ENCODE measurements at regions not wholly inside any gene's neighbourhood (a gene's known extent, or its start where the extent isn't known, plus 50 kb on each side); places are given as distances from the start of the nearest gene placed in this dataset.
"Not testable (repeated sequence)": the region's sequence is repeated elsewhere in the genome, so short reads cannot be mapped to it uniquely, and the experiment has no call there.

GRCh38 chr21:27321791-27322190 is 354.9 kb upstream of the ADAMTS5 start:
- no peak for DNase-seq (ENCODE audit: low read depth in 2 of 2)

GRCh38 chr21:27320868-27321267 is 354.0 kb upstream of the ADAMTS5 start:
- no peak for DNase-seq (ENCODE audit: low read depth in 2 of 2)

GRCh38 chr21:27317601-27318000 is 350.7 kb upstream of the ADAMTS5 start:
- DNase-seq (ENCODE audit: low read depth in 2 of 2): not testable (repeated sequence)

- no peak for DNase-seq (ENCODE audit: low read depth in 2 of 2)
Measured at GRCh38 chr21:27315373-27315772, 348.5 kb upstream of the ADAMTS5 start.

- no peak for DNase-seq (ENCODE audit: low read depth in 2 of 2)
Measured at GRCh38 chr21:27314131-27314530, 347.2 kb upstream of the ADAMTS5 start.

GRCh38 chr21:27306791-27307775 is 340.2 kb upstream of the ADAMTS5 start:
- DNase-seq (ENCODE audit: low read depth in 2 of 2): no peak

- DNase-seq (ENCODE audit: low read depth in 2 of 2): no peak
Measured at GRCh38 chr21:27306206-27306605, 339.3 kb upstream of the ADAMTS5 start.

- DNase-seq (ENCODE audit: low read depth in 2 of 2): no peak
Measured at GRCh38 chr21:27301220-27301619, 334.3 kb upstream of the ADAMTS5 start.

GRCh38 chr21:27300770-27301169 is 333.9 kb upstream of the ADAMTS5 start:
- no peak for DNase-seq (ENCODE audit: low read depth in 2 of 2)

GRCh38 chr21:27298465-27298864 is 331.6 kb upstream of the ADAMTS5 start:
- DNase-seq (ENCODE audit: low read depth in 2 of 2): no peak

- no peak for DNase-seq (ENCODE audit: low read depth in 2 of 2)
Measured at GRCh38 chr21:27293239-27293638, 326.4 kb upstream of the ADAMTS5 start.

- no peak for DNase-seq (ENCODE audit: low read depth in 2 of 2)
Measured at GRCh38 chr21:27292783-27293182, 325.9 kb upstream of the ADAMTS5 start.

- no peak for DNase-seq (ENCODE audit: low read depth in 2 of 2)
Measured at GRCh38 chr21:27292229-27292628, 325.3 kb upstream of the ADAMTS5 start.

- no peak for DNase-seq (ENCODE audit: low read depth in 2 of 2)
Measured at GRCh38 chr21:27291006-27291405, 324.1 kb upstream of the ADAMTS5 start.

GRCh38 chr21:27290028-27290427 is 323.1 kb upstream of the ADAMTS5 start:
- DNase-seq (ENCODE audit: low read depth in 2 of 2): no peak

- no peak for DNase-seq (ENCODE audit: low read depth in 2 of 2)
Measured at GRCh38 chr21:27286760-27287159, 319.9 kb upstream of the ADAMTS5 start.

GRCh38 chr21:27277110-27277509 is 310.2 kb upstream of the ADAMTS5 start:
- DNase-seq (ENCODE audit: low read depth in 2 of 2): no peak

GRCh38 chr21:27275294-27275927 is 308.5 kb upstream of the ADAMTS5 start:
- no peak for DNase-seq (ENCODE audit: low read depth in 2 of 2)

GRCh38 chr21:27269644-27270043 is 302.8 kb upstream of the ADAMTS5 start:
- DNase-seq (ENCODE audit: low read depth in 2 of 2): no peak

- no peak for DNase-seq (ENCODE audit: low read depth in 2 of 2)
Measured at GRCh38 chr21:27268290-27268689, 301.4 kb upstream of the ADAMTS5 start.

GRCh38 chr21:27265949-27266348 is 299.1 kb upstream of the ADAMTS5 start:
- no peak for DNase-seq (ENCODE audit: low read depth in 2 of 2)

GRCh38 chr21:27265492-27265891 is 298.6 kb upstream of the ADAMTS5 start:
- DNase-seq (ENCODE audit: low read depth in 2 of 2): no peak

GRCh38 chr21:27261676-27262075 is 294.8 kb upstream of the ADAMTS5 start:
- DNase-seq (ENCODE audit: low read depth in 2 of 2): no peak

Data from stimulated activated CD8-positive, alpha-beta memory T cell treated with anti-CD3 and anti-CD28 coated beads, Interleukin-15, amount 100 ng/mL, for 48 hours (primary cell).